CD4-positive, alpha-beta T cell treated with Interleukin-12 subunit alpha and Interleukin-12 subunit beta, for 1 hour (primary cell): ENCODE measurements at regions not wholly inside any gene's neighbourhood (a gene's known extent, or its start where the extent isn't known, plus 50 kb on each side); places are given as distances from the start of the nearest gene placed in this dataset.

Experiments used
- DNase-seq: peaks from one replicate; pipeline ENCODE4 v3.0.0-alpha.2; 2020

DNA sequence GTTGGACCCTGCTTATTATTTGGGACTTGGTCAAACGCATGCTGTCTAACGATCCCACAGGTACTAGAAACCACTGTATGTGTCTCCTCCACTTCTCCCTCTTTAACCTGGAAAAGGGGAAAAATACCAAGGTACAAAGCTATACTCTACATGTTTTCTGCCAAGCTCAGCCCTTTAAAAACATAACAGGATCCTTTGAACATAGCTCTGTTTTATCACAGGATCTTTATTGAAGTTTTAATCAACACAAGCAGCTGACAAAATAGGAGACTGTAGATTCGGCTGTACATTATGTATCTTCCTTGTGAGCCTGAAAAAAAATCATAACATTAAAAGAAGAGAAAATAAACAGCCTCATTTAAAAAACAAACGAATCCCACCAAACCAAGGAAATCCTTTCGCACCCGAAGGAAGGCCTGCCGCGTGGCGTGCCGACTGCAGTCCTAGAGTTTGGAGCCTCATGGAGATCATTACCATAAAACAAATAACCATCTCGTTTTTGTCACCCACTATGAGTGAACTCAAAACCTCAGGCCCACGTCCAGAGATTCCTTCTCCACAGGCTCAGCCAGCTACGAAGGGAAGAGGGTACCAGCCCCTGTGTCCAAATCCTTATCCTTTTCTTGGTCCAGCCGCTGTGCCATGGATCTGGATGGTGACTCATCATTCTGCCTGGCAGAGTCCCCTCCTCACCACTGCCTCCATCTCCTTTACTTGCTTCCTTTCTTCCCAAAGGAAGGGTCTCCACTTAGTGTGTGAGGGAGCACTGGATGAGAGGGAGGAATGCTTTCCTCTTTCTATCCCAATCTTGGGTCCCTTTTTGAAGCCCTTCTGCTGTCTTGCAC lies 651.1 kb downstream of the CCDC171 start:
- no peak for DNase-seq

DNA sequence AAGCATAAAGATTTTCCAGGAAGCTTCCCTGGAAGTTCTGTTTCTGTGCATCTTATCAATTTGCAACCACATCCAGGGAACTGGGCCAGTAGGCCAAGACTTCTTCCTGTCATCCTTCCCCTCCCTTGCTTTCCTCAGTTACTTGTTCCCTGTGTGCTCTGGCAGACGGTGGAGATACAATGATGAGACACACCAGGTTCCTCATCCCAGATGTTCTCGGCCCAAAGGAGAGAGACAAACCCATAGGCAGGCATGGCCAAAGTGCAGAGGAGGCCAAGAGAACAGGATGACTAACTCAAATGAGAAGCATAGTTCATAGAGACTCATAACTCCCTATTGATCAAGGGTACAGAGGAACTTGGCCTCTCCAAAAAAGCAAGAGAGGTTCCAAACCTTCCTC lies 652.6 kb downstream of the CCDC171 start:
- no peak for DNase-seq

DNA sequence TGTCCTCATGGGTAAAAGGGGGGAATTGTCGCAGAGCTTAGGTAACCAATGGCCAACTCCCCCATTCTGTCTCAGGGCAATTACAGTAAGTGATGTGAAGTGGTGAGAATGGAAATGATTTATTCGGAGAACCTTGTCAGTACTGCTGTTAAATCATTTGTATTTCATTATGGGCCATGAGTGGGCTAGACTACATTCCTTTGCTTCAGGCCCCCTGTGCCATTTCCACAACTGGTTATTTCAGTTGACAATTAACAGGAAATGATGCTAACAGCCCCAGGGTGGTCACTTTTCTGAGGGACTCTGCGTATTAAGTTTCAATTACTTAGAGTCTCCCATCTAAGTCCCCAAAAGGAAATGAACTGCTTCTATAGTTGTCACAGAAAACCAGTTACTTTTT lies 653.7 kb downstream of the CCDC171 start:
- no peak for DNase-seq

- no peak for DNase-seq
Observed at GRCh38 chr9:16207161-16207560, 654.3 kb downstream of the CCDC171 start.

- no peak for DNase-seq
Observed at GRCh38 chr9:16210440-16210839, 657.6 kb downstream of the CCDC171 start.

- DNase-seq, result no peak
Observed at GRCh38 chr9:16211946-16212345, 658.5 kb downstream of the BNC2 start.

DNA sequence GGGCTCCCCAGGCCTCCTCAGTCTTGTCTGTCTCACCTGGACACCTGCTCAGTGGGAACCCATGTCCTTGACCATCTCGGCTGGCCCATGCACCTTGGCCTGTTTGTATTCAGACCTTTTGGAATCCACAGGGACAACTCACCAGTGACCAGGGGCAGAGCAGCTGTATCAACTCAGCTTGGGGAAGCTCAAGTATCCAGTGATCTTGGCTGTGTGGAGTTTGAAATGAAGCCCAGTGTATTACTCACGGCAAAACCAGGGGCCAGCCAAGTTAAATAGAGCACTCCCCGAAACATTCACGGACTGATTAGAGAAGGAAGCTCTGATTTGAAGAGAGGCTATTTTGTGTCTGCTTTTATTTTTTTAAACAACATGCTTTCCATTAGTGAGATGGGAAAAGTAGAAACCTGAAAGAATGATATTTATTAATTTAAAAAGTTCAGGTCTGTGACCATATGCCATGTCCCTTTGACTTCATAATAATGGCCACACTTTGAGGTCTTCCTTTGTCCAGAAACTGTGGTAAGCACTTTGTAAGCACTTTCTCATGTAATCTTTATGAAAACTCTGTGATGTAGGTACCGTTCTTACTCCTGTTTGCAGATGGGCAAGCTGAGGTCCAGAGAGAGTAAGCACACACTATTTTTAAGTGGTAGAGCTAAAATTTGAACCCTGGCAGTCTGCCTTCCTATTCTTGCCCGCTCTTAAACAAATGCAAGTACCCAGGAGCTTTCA lies 656.5 kb downstream of the BNC2 start:
- no peak for DNase-seq

GRCh38 chr9:16214677-16215352 lies 655.7 kb downstream of the BNC2 start:
- DNase-seq, result no peak

- DNase-seq, result no peak
Observed at GRCh38 chr9:16215353-16215680, 655.2 kb downstream of the BNC2 start.

- DNase-seq, result no peak
Observed at GRCh38 chr9:16217943-16218701, 652.3 kb downstream of the BNC2 start.

GRCh38 chr9:16221366-16221765 lies 649.1 kb downstream of the BNC2 start:
- DNase-seq, result no peak

DNA sequence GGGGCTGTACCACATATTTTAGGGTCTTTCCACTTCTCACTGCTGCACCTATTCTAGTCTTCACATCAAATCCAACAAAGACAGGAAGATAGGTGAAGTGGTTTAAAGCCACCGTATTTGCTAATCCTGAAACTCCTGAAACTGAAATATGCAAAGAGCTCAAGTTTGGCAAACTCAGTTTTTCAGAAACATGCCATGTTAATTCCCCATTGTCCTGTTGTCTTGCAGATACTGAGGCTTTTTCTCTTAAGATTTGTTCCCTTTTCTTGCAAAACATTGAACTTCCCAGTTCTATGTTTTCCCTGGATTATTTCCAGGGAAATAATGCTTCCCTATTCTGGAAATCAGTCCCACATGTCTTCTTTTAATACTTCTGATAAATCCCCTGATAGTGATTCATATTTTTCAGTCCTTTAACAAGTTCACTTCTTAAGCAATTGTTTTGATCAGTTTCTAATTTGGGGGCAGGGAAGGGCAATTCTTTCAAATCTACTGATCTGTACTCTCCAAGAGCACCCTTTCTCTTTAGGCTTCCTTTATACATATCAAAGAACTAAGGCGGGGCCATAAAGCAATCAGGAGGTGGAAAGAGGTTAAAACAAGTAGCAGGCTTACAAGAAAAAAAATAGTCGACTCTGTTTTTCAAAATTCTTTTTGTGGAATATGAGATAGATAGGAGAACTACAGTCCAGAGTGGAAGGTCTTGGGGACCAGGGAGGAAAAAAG lies 648.5 kb downstream of the BNC2 start:
- DNase-seq, result no peak

GRCh38 chr9:16223074-16223871 lies 647.2 kb downstream of the BNC2 start:
- no peak for DNase-seq

DNA sequence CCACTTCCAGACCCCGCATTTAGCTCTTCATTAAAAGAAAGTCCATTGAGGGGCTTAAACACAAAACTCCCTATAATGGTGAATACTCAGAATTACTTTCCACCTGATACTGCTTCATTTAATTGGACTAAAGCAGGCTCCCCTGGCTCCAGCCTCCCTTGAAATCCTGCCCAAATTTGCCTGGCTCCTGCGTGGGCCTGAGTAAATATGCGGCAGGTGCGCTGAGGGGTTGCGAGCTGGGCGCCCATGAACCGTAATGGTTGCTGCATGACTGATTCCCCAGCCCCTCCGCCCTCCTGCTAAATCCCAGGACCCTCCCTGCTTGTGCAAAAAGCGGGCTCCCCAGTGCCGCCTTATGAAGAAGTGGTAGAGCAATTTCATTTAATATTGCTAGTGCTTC lies 639.7 kb downstream of the BNC2 start:
- no peak for DNase-seq

- DNase-seq, result no peak
Observed at GRCh38 chr9:16236311-16236710, 634.2 kb downstream of the BNC2 start.

DNA sequence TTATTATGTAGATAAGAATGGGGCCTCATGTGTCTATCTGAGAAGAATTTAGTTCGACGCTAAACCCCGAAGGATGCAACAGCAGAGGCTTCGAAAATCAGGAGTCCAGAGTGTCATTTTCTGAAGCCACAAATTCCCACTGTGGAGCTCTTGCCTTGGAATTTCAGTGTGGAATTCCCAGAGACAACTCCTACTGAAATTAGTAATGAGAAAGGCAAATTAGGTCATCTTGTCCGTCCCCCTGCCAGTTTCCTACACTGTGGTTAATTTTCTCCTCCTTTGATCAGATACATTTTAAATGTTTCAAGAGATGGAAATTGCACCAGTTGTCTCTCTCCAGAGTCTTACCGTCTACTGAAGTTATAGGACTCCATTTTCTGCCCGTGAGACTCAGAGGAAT lies 633.6 kb downstream of the BNC2 start:
- DNase-seq, result no peak

GRCh38 chr9:16238623-16239138 lies 631.8 kb downstream of the BNC2 start:
- no peak for DNase-seq

- no peak for DNase-seq
Observed at GRCh38 chr9:16241231-16241630, 629.2 kb downstream of the BNC2 start.

DNA sequence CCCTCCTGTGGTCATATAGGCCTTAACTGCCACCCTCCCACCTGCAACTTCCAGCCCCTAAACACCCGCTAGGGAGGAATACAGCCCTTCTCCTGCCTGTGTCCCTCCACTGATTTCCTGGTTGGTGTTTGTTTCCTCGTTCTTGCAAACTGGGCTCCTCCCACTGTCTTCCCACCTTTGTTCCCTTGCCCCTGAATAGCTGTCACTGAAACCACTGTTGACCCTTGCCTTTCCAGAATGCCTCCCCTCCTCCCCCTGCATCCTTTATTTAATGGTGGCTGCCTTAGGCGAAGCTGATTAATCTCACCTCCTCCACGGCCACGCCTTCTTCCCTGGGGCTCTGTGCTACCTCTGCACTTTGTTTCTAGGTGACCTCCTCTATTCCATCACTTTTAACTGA lies 626.7 kb downstream of the BNC2 start:
- no peak for DNase-seq

- no peak for DNase-seq
Observed at GRCh38 chr9:16245756-16246440, 624.6 kb downstream of the BNC2 start.

GRCh38 chr9:16246785-16247184 lies 623.7 kb downstream of the BNC2 start:
- no peak for DNase-seq
